Activated CD4-positive, alpha-beta T cell treated with anti-CD3 and anti-CD28 coated beads, Interleukin-2, amount 10 ng/mL, durations not matched to agents 7 days and 5 days (primary cell): ENCODE measurements at regions not wholly inside any gene's neighbourhood (a gene's known extent, or its start where the extent isn't known, plus 50 kb on each side); places are given as distances from the start of the nearest gene placed in this dataset.

Source experiments
- CTCF ChIA-PET: fragments of 350-600 bp; sonication (Branson Sonifier 250); formaldehyde crosslinking; loops from one replicate; lab custom pipeline; 2021; ENCODE audit warnings: antibody characterized with exemption; lab: Charles Lee
- POLR2A ChIA-PET: fragments of 350-600 bp; sonication (Branson Sonifier 250); formaldehyde crosslinking; loops from one replicate; lab custom pipeline; 2021; ENCODE audit warnings: antibody characterized with exemption; lab: Charles Lee
- DNase-seq: peaks from one replicate; pipeline ENCODE4 v3.0.0-alpha.2; 2020
- H3K27ac Mint-ChIP-seq: one replicate; pipeline ENCODE4 v1.8.0; 2021; ENCODE audit warnings: mild to moderate bottlenecking, moderate library complexity, mixed read lengths
- H3K27me3 Mint-ChIP-seq: one replicate; pipeline ENCODE4 v1.8.0; 2021; ENCODE audit warnings: mixed read lengths
- H3K36me3 Mint-ChIP-seq: one replicate; pipeline ENCODE4 v1.8.0; 2021; ENCODE audit warnings: low read depth, mixed read lengths
- H3K4me1 Mint-ChIP-seq: one replicate; pipeline ENCODE4 v1.8.0; 2021; ENCODE audit warnings: mixed read lengths
- H3K4me3 Mint-ChIP-seq: one replicate; pipeline ENCODE4 v1.8.0; 2021; ENCODE audit warnings: mild to moderate bottlenecking, moderate library complexity, mixed read lengths
- H3K9me3 Mint-ChIP-seq: one replicate; pipeline ENCODE4 v1.8.0; 2021; ENCODE audit warnings: mixed read lengths

GRCh38 chr6:115740907-115741306, 319.8 kb downstream of the FRK start:
- no peak overlapping the region for H3K27ac Mint-ChIP-seq
- CTCF ChIA-PET: no interaction called here
- no peaks in the 10 kb centered on the region for H3K36me3 Mint-ChIP-seq
- H3K27me3 Mint-ChIP-seq: no peaks in the 10 kb centered on the region
- peaks cover 3% of the 10 kb centered on the region for H3K9me3 Mint-ChIP-seq
- POLR2A ChIA-PET: no interaction called here
- DNase-seq: no peak
- H3K4me3 Mint-ChIP-seq: no peak overlapping the region
- no peaks in the 10 kb centered on the region for H3K4me1 Mint-ChIP-seq

- no peak for DNase-seq
- Mint-ChIP-seq H3K27me3 (no peaks in the 10 kb centered on the region), H3K27ac (no peak overlapping the region), H3K9me3 (peaks cover 3% of the 10 kb centered on the region), H3K4me1 (no peaks in the 10 kb centered on the region), H3K4me3 (no peak overlapping the region), H3K36me3 (no peaks in the 10 kb centered on the region)
- ChIA-PET CTCF (no interaction called here), POLR2A (no interaction called here)
Observed at GRCh38 chr6:115735610-115736009, 325.1 kb downstream of the FRK start.

- H3K4me1 Mint-ChIP-seq: no peaks in the 10 kb centered on the region
- no peak for DNase-seq
- no peak overlapping the region for H3K4me3 Mint-ChIP-seq
- POLR2A ChIA-PET: no interaction called here
- H3K36me3 Mint-ChIP-seq: no peaks in the 10 kb centered on the region
- H3K27ac Mint-ChIP-seq: no peak overlapping the region
- H3K27me3 Mint-ChIP-seq: no peaks in the 10 kb centered on the region
- CTCF ChIA-PET: interaction anchor here (1.5 kb wide), 1 partner anchor 12 kb away, joined by 5 read pairs; no protein-coding TSS in a partner anchor
- peaks cover 3% of the 10 kb centered on the region for H3K9me3 Mint-ChIP-seq
Observed at GRCh38 chr6:115733426-115733825, 327.3 kb downstream of the FRK start.

GRCh38 chr6:115729036-115729435, 331.7 kb downstream of the FRK start:
- Mint-ChIP-seq H3K4me1 (no peaks in the 10 kb centered on the region), H3K9me3 (no peaks in the 10 kb centered on the region), H3K36me3 (no peaks in the 10 kb centered on the region), H3K4me3 (no peak overlapping the region), H3K27ac (no peak overlapping the region), H3K27me3 (no peaks in the 10 kb centered on the region)
- POLR2A ChIA-PET: no interaction called here
- CTCF ChIA-PET: no interaction called here
- DNase-seq: no peak

- ChIA-PET CTCF (no interaction called here), POLR2A (no interaction called here)
- Mint-ChIP-seq H3K36me3 (no peaks in the 10 kb centered on the region), H3K27me3 (no peaks in the 10 kb centered on the region), H3K27ac (no peak overlapping the region), H3K4me1 (no peaks in the 10 kb centered on the region), H3K9me3 (no peaks in the 10 kb centered on the region), H3K4me3 (no peak overlapping the region)
- no peak for DNase-seq
Observed at GRCh38 chr6:115728171-115728570, 332.5 kb downstream of the FRK start.

- CTCF ChIA-PET: interaction anchor here (1.8 kb wide), 1 partner anchor 11 kb away, joined by 5 read pairs; no protein-coding TSS in a partner anchor
- no peaks in the 10 kb centered on the region for H3K27me3 Mint-ChIP-seq
- H3K9me3 Mint-ChIP-seq: no peaks in the 10 kb centered on the region
- no peaks in the 10 kb centered on the region for H3K36me3 Mint-ChIP-seq
- H3K27ac Mint-ChIP-seq: no peak overlapping the region
- no peak for DNase-seq
- POLR2A ChIA-PET: no interaction called here
- H3K4me1 Mint-ChIP-seq: no peaks in the 10 kb centered on the region
- H3K4me3 Mint-ChIP-seq: no peak overlapping the region
Observed at GRCh38 chr6:115721564-115721963, 339.1 kb downstream of the FRK start.

GRCh38 chr6:115720900-115721299, 339.8 kb downstream of the FRK start:
- POLR2A ChIA-PET: no interaction called here
- H3K4me3 Mint-ChIP-seq: no peak overlapping the region

GRCh38 chr6:115717472-115717871, 343.2 kb downstream of the FRK start:
- H3K36me3 Mint-ChIP-seq: no peaks in the 10 kb centered on the region
- POLR2A ChIA-PET: no interaction called here
- H3K27me3 Mint-ChIP-seq: no peaks in the 10 kb centered on the region
- H3K27ac Mint-ChIP-seq: no peak overlapping the region
- CTCF ChIA-PET: no interaction called here
- H3K9me3 Mint-ChIP-seq: no peaks in the 10 kb centered on the region
- DNase-seq: no peak
- H3K4me3 Mint-ChIP-seq: no peak overlapping the region
- no peaks in the 10 kb centered on the region for H3K4me1 Mint-ChIP-seq

More at GRCh38 chr6:115720900-115721299, 339.8 kb downstream of the FRK start:
- no peaks in the 10 kb centered on the region for H3K36me3 Mint-ChIP-seq
- H3K4me1 Mint-ChIP-seq: no peaks in the 10 kb centered on the region
- no peaks in the 10 kb centered on the region for H3K27me3 Mint-ChIP-seq
- CTCF ChIA-PET: interaction anchor here (1.8 kb wide), 1 partner anchor 12 kb away, joined by 5 read pairs; no protein-coding TSS in a partner anchor
- no peak for DNase-seq
- no peaks in the 10 kb centered on the region for H3K9me3 Mint-ChIP-seq
- H3K27ac Mint-ChIP-seq: no peak overlapping the region

- DNase-seq: no peak
- Mint-ChIP-seq H3K9me3 (no peaks in the 10 kb centered on the region), H3K4me3 (no peak overlapping the region), H3K4me1 (no peaks in the 10 kb centered on the region), H3K36me3 (no peaks in the 10 kb centered on the region), H3K27me3 (no peaks in the 10 kb centered on the region), H3K27ac (no peak overlapping the region)
- ChIA-PET POLR2A (no interaction called here), CTCF (no interaction called here)
Observed at GRCh38 chr6:115717062-115717461, 343.6 kb downstream of the FRK start.

GRCh38 chr6:115712291-115712961, 348.3 kb downstream of the FRK start:
- ChIA-PET CTCF (no interaction called here), POLR2A (no interaction called here)
- no peak for DNase-seq
- Mint-ChIP-seq H3K27me3 (no peaks in the 10 kb centered on the region), H3K36me3 (no peaks in the 10 kb centered on the region), H3K4me1 (no peaks in the 10 kb centered on the region), H3K27ac (no peak overlapping the region), H3K4me3 (no peak overlapping the region), H3K9me3 (no peaks in the 10 kb centered on the region)

GRCh38 chr6:115708850-115709249, 351.8 kb downstream of the FRK start:
- no peaks in the 10 kb centered on the region for H3K36me3 Mint-ChIP-seq
- DNase-seq: no peak
- no peak overlapping the region for H3K27ac Mint-ChIP-seq
- no peaks in the 10 kb centered on the region for H3K9me3 Mint-ChIP-seq
- no peak overlapping the region for H3K4me3 Mint-ChIP-seq
- POLR2A ChIA-PET: no interaction called here
- CTCF ChIA-PET: no interaction called here
- no peaks in the 10 kb centered on the region for H3K4me1 Mint-ChIP-seq
- no peaks in the 10 kb centered on the region for H3K27me3 Mint-ChIP-seq

- POLR2A ChIA-PET: no interaction called here
- DNase-seq: no peak
- CTCF ChIA-PET: no interaction called here
- H3K4me3 Mint-ChIP-seq: no peak overlapping the region
- no peaks in the 10 kb centered on the region for H3K36me3 Mint-ChIP-seq
- H3K4me1 Mint-ChIP-seq: no peaks in the 10 kb centered on the region
- H3K27ac Mint-ChIP-seq: no peak overlapping the region
- peaks cover 6% of the 10 kb centered on the region for H3K9me3 Mint-ChIP-seq
- H3K27me3 Mint-ChIP-seq: no peaks in the 10 kb centered on the region
Observed at GRCh38 chr6:115706981-115707380, 353.7 kb downstream of the FRK start.

GRCh38 chr6:115706324-115706723, 354.4 kb downstream of the FRK start:
- H3K4me1 Mint-ChIP-seq: no peaks in the 10 kb centered on the region
- POLR2A ChIA-PET: no interaction called here
- H3K27me3 Mint-ChIP-seq: no peaks in the 10 kb centered on the region
- no peak for DNase-seq
- no peaks in the 10 kb centered on the region for H3K36me3 Mint-ChIP-seq
- H3K27ac Mint-ChIP-seq: no peak overlapping the region
- CTCF ChIA-PET: no interaction called here
- peaks cover 6% of the 10 kb centered on the region for H3K9me3 Mint-ChIP-seq
- no peak overlapping the region for H3K4me3 Mint-ChIP-seq

GRCh38 chr6:115704028-115704427, 356.7 kb downstream of the FRK start:
- H3K27me3 Mint-ChIP-seq: no peaks in the 10 kb centered on the region
- CTCF ChIA-PET: interaction anchor here (0.6 kb wide), 1 partner anchor 1679 kb away, joined by 3 read pairs; no protein-coding TSS in a partner anchor
- H3K9me3 Mint-ChIP-seq: peaks cover 6% of the 10 kb centered on the region
- POLR2A ChIA-PET: no interaction called here
- no peak overlapping the region for H3K4me3 Mint-ChIP-seq
- H3K27ac Mint-ChIP-seq: no peak overlapping the region
- H3K36me3 Mint-ChIP-seq: no peaks in the 10 kb centered on the region
- no peak for DNase-seq
- no peaks in the 10 kb centered on the region for H3K4me1 Mint-ChIP-seq
